ENCODE measurements at regions not wholly inside any gene's neighbourhood (a gene's known extent, or its start where the extent isn't known, plus 50 kb on each side); places are given as distances from the start of the nearest gene placed in this dataset.

- no peak for TF ChIP-seq CTCF (IDR thresholded peaks at IDR 0.05)
- TF ChIP-seq POLR2A (IDR thresholded peaks at IDR 0.05), result no peak
- TF ChIP-seq POLR2AphosphoS5 (IDR thresholded peaks at IDR 0.05), result no peak
These were observed 598.6 kb downstream of the SLC4A3 start for GRCh38 chr2:220226076-220226475.

Measured in breast epithelium (tissue), 3 donors.